ENCODE measurements at regions not wholly inside any gene's neighbourhood (a gene's known extent, or its start where the extent isn't known, plus 50 kb on each side); places are given as distances from the start of the nearest gene placed in this dataset.

DNA sequence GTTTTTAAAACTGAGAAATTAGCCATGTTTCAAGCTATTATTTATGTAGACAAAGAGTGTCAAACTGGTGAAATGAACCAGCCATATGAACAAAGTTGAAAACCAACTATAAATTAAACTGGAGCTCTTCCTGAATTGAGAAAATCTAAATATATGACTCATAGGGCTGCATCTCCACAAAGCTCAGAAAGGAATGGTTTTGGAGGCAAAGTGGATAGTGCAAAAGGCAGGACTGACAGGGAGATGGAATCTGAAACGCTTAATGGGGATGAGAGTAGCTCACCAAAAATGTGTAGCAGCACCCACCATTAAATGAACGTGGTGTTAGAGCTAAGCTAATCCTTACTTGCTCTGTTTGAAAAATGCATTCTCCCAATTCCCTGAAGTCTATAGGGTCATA is 1066.0 kb downstream of the AGBL1 start:
- POLR2A ChIA-PET (ENCODE audit: partially characterized antibody): no interaction called here
- H3K9me3 ChIP-seq (ENCODE audit: insufficient read depth in 2 of 2, low read depth in 1 of 2, low read length in 1 of 2): peaks cover 2 to 5% of the 10 kb centered on the region in 2 experiments; a peak in 1 of 4 replicates
- TF ChIP-seq NANOG (IDR thresholded peaks at IDR 0.05; ENCODE audit: insufficient read depth, low read depth, low read length, poor library complexity, severe bottlenecking) (no peak), PHF8 (conservative IDR thresholded peaks at IDR 0.05; ENCODE audit: low read depth, low read length) (no peak), CREB1 (IDR thresholded peaks at IDR 0.05) (no peak), JUN (IDR thresholded peaks at IDR 0.05; ENCODE audit: low read depth, low read length) (no peak), TBP (IDR thresholded peaks at IDR 0.05; ENCODE audit: low read depth, low read length) (no peak), EGR1 (IDR thresholded peaks at IDR 0.05; ENCODE audit: borderline replicate concordance, low read depth, low read length) (no peak), POLR2A (IDR thresholded peaks at IDR 0.05; ENCODE audit: control extremely low read depth in 1 of 2, low read depth in 2 of 2, low read length in 2 of 2) (no peak), CHD2 (IDR thresholded peaks at IDR 0.05; ENCODE audit: low read length) (no peak), TAF7 (optimal IDR thresholded peaks at IDR 0.05; ENCODE audit: borderline replicate concordance, low read depth, low read length) (no peak), JUND (IDR thresholded peaks at IDR 0.05; ENCODE audit: low read length) (no peak), CHD1 (IDR thresholded peaks at IDR 0.05; ENCODE audit: low read depth, low read length) (no peak), KDM4A (IDR thresholded peaks at IDR 0.05; ENCODE audit: low read depth, low read length, severe bottlenecking) (no peak)
- TF ChIP-seq, protein P1, sequence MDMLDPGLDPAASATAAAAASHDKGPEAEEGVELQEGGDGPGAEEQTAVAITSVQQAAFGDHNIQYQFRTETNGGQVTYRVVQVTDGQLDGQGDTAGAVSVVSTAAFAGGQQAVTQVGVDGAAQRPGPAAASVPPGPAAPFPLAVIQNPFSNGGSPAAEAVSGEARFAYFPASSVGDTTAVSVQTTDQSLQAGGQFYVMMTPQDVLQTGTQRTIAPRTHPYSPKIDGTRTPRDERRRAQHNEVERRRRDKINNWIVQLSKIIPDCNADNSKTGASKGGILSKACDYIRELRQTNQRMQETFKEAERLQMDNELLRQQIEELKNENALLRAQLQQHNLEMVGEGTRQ (IDR thresholded peaks at IDR 0.05; ENCODE audit: low read length): no peak
- TF ChIP-seq, protein P2, sequence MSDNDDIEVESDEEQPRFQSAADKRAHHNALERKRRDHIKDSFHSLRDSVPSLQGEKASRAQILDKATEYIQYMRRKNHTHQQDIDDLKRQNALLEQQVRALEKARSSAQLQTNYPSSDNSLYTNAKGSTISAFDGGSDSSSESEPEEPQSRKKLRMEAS (IDR thresholded peaks at IDR 0.05): no peak

More for the DNA sequence above, 1066.0 kb downstream of the AGBL1 start:
- H2BK120ac ChIP-seq (replicated peaks; ENCODE audit: low read depth, low read length): no peak overlapping the region
- no peak overlapping the region for H2BK5ac ChIP-seq (ENCODE audit: low read depth, low read length)
- H3K36me3 ChIP-seq (ENCODE audit: control insufficient read depth in 2 of 4, insufficient read depth in 4 of 4, low read length in 3 of 4): no peaks in the 10 kb centered on the region
- H4K5ac ChIP-seq (ENCODE audit: insufficient read length, low read depth, low read length): no peak overlapping the region
- no peak overlapping the region for H3K4ac ChIP-seq (replicated peaks; ENCODE audit: insufficient read length, low read depth, low read length)
- H3K9ac ChIP-seq (replicated peaks in 1 of 4; ENCODE audit: extremely low read depth in 1 of 4, low read depth in 3 of 4, low read length in 3 of 4): peak overlapping the region in 1 of 4 experiments; percentile 8; a peak in 1 of 7 replicates
- H3K27ac ChIP-seq (ENCODE audit: low read depth, low read length): no peak overlapping the region
- H2BK20ac ChIP-seq (ENCODE audit: low read length): no peak overlapping the region
- no peak overlapping the region for H2BK12ac ChIP-seq (ENCODE audit: low read depth, low read length)
- DNase-seq (ENCODE audit: low read depth in 1 of 2, low spot score in 2 of 2) (no peak), FAIRE-seq (no peak)
- H2BK15ac ChIP-seq (ENCODE audit: low read length): no peak overlapping the region
- H3K23ac ChIP-seq (ENCODE audit: insufficient read length): no peak overlapping the region
- H4K8ac ChIP-seq (ENCODE audit: extremely low read depth, insufficient read depth, low read length): no peak overlapping the region
- no peak overlapping the region for H3K56ac ChIP-seq (replicated peaks; ENCODE audit: insufficient read length, low read depth, low read length)
- no peaks in the 10 kb centered on the region for H3K79me2 ChIP-seq (ENCODE audit: control insufficient read depth in 1 of 2, insufficient read depth in 2 of 2, low read length in 2 of 2)
- H3K14ac ChIP-seq (ENCODE audit: insufficient read length): no peak overlapping the region
- no peaks in the 10 kb centered on the region for H3K23me2 ChIP-seq (ENCODE audit: low read depth, low read length)
- no peak overlapping the region for H4K91ac ChIP-seq (replicated peaks; ENCODE audit: insufficient read length, low read length)
- H3K4me3 ChIP-seq (ENCODE audit: extremely low read depth in 1 of 4, insufficient read depth in 2 of 4, low read depth in 3 of 4, low read length in 4 of 4): no peak overlapping the region
- CTCF ChIA-PET (ENCODE audit: partially characterized antibody): interaction anchor here (0.6 kb wide), 1 partner anchor 186 kb away, joined by 3 read pairs; no protein-coding TSS in a partner anchor
- no peaks in the 10 kb centered on the region for H3K4me1 ChIP-seq (replicated peaks in 1 of 4; ENCODE audit: control insufficient read depth in 3 of 4, insufficient read depth in 4 of 4, low read length in 3 of 4)
- H2AK5ac ChIP-seq (ENCODE audit: low read depth, low read length): no peak overlapping the region
- H3K27me3 ChIP-seq (replicated peaks in 1 of 4; ENCODE audit: control insufficient read depth in 3 of 4, extremely low read depth in 1 of 4, insufficient read depth in 3 of 4, low read length in 3 of 4): no peaks in the 10 kb centered on the region
- 97% methylated on average over 2 of the region's 2 CpGs; no CpG with 5 or more reads in 1 of the 2 experiments for WGBS, 2 experiments (ENCODE audit: extremely low coverage in 1 of 2, insufficient coverage in 1 of 2, insufficient read length in 1 of 2, insufficient replicate concordance in 2 of 2, low coverage in 1 of 2, low lambda C conversion rate in 2 of 2, missing lambda C conversion rate in 1 of 2)
- H3K79me1 ChIP-seq (ENCODE audit: low read depth, low read length): no peaks in the 10 kb centered on the region
- no peaks in the 10 kb centered on the region for H4K20me1 ChIP-seq (replicated peaks in 1 of 2; ENCODE audit: control insufficient read depth in 1 of 2, insufficient read depth in 2 of 2, low read length in 2 of 2)
- H3K4me2 ChIP-seq (ENCODE audit: insufficient read depth in 1 of 2, low read depth in 2 of 2, low read length in 2 of 2): no peak overlapping the region
- no peak overlapping the region for H3K18ac ChIP-seq (ENCODE audit: extremely low read depth, low read length)
- H2AFZ ChIP-seq (ENCODE audit: low read length): no peak overlapping the region
